NB4 (cell line): ENCODE measurements at regions not wholly inside any gene's neighbourhood (a gene's known extent, or its start where the extent isn't known, plus 50 kb on each side); places are given as distances from the start of the nearest gene placed in this dataset.

Experiments
- CTCF ChIP-seq: IDR thresholded peaks from one replicate; pipeline ENCODE4 v1.5.1; 2012; ENCODE audit warnings: low read depth, low read length
- MYC ChIP-seq: IDR thresholded peaks from 2 replicates; pipeline ENCODE4 v1.6.1; 2011; ENCODE audit warnings: low read depth, low read length
- POLR2A ChIP-seq: IDR thresholded peaks from 2 replicates; pipeline ENCODE4 v1.6.1; 2011; ENCODE audit warnings: mild to moderate bottlenecking; ENCODE audit not compliant: insufficient read length; ENCODE audit errors: extremely low read depth
- TF ChIP-seq, protein P1 (sequence below): IDR thresholded peaks from 2 replicates; pipeline ENCODE4 v1.6.1; 2011; ENCODE audit warnings: low read depth, low read length

DNA sequence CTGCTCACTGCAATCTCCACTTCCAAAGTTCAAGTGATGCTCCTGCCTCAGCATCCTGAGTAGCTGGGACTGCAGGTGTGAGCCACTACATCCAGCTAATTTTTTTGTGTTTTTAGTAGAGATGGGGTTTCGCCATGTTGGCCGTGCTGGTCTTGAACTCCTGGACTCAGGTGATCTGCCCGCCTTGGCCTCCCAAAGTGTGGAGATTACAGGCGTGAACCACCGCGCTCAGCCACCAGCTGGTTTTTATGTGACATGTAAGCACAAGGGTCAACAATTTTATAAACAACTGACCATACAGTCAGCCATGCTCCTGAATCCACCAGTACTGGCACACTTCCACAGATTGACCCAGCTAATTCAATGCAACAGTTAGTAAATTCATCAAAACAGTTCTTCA lies 526.3 kb upstream of the LRRC4C start:
- TF ChIP-seq CTCF = no peak
- TF ChIP-seq, protein P1, sequence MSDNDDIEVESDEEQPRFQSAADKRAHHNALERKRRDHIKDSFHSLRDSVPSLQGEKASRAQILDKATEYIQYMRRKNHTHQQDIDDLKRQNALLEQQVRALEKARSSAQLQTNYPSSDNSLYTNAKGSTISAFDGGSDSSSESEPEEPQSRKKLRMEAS = no peak
- no peak for TF ChIP-seq POLR2A
- no peak for TF ChIP-seq MYC
